ENCODE measurements at regions not wholly inside any gene's neighbourhood (a gene's known extent, or its start where the extent isn't known, plus 50 kb on each side); places are given as distances from the start of the nearest gene placed in this dataset.

- 93% methylated on average over 2 of the region's 2 CpGs for WGBS (ENCODE audit: insufficient coverage)
- Histone ChIP-seq H3K27ac (ENCODE audit: insufficient read depth in 1 of 2, low read depth in 1 of 2, low read length in 2 of 2, poor library complexity in 1 of 2, severe bottlenecking in 2 of 2) (no peak overlapping the region), H3K4me3 (ENCODE audit: control insufficient read depth in 1 of 7, extremely low read depth in 1 of 7, insufficient read depth in 4 of 7, low read depth in 2 of 7, low read length in 6 of 7) (no peak overlapping the region), H3K9me3 (ENCODE audit: control extremely low read depth in 1 of 5, control insufficient read depth in 4 of 5, insufficient read depth in 2 of 5, low read depth in 1 of 5, low read length in 4 of 5) (peaks cover 0 to 2% (median 0%) of the 10 kb centered on the region in 5 experiments), H3K36me3 (ENCODE audit: control insufficient read depth in 4 of 4, insufficient read depth in 4 of 4, low read length in 3 of 4) (no peaks in the 10 kb centered on the region), H3K27me3 (replicated peaks in 2 of 5; ENCODE audit: control insufficient read depth in 4 of 5, insufficient read depth in 5 of 5, low read length in 4 of 5) (no peaks in the 10 kb centered on the region), H3K4me1 (ENCODE audit: control extremely low read depth in 1 of 4, control insufficient read depth in 4 of 4, insufficient read depth in 4 of 4, low read length in 3 of 4) (peaks cover 0 to 2% (median 0%) of the 10 kb centered on the region in 4 experiments)
- POLR2A ChIA-PET: no interaction called here
- DNase-seq: no peak
- CTCF ChIA-PET: no interaction called here
Measured at GRCh38 chr3:25257026-25257425, 171.0 kb upstream of the RARB start.

- ChIA-PET CTCF (no interaction called here), POLR2A (no interaction called here)
- H3K4me1 ChIP-seq (ENCODE audit: control extremely low read depth in 1 of 4, control insufficient read depth in 4 of 4, insufficient read depth in 4 of 4, low read length in 3 of 4): peaks cover 0 to 2% (median 0%) of the 10 kb centered on the region in 4 experiments
- H3K27ac ChIP-seq (ENCODE audit: insufficient read depth in 1 of 2, low read depth in 1 of 2, low read length in 2 of 2, poor library complexity in 1 of 2, severe bottlenecking in 2 of 2): no peak overlapping the region
- H3K27me3 ChIP-seq (replicated peaks in 2 of 5; ENCODE audit: control insufficient read depth in 4 of 5, insufficient read depth in 5 of 5, low read length in 4 of 5): no peaks in the 10 kb centered on the region
- 90% methylated on average over 1 of the region's 3 CpGs for WGBS (ENCODE audit: insufficient coverage)
- H3K9me3 ChIP-seq (ENCODE audit: control extremely low read depth in 1 of 5, control insufficient read depth in 4 of 5, insufficient read depth in 2 of 5, low read depth in 1 of 5, low read length in 4 of 5): no peaks in the 10 kb centered on the region
- no peak overlapping the region for H3K4me3 ChIP-seq (ENCODE audit: control insufficient read depth in 1 of 7, extremely low read depth in 1 of 7, insufficient read depth in 4 of 7, low read depth in 2 of 7, low read length in 6 of 7)
- no peaks in the 10 kb centered on the region for H3K36me3 ChIP-seq (ENCODE audit: control insufficient read depth in 4 of 4, insufficient read depth in 4 of 4, low read length in 3 of 4)
- no peak for DNase-seq
Measured at GRCh38 chr3:25259871-25260270, 168.2 kb upstream of the RARB start.

GRCh38 chr3:25262322-25262721 is 165.7 kb upstream of the RARB start:
- H3K9me3 ChIP-seq (ENCODE audit: control extremely low read depth in 1 of 5, control insufficient read depth in 4 of 5, insufficient read depth in 2 of 5, low read depth in 1 of 5, low read length in 4 of 5): no peaks in the 10 kb centered on the region
- WGBS (ENCODE audit: insufficient coverage): 97% methylated on average over 5 of the region's 6 CpGs
- ChIA-PET CTCF (no interaction called here), POLR2A (no interaction called here)
- no peaks in the 10 kb centered on the region for H3K27me3 ChIP-seq (replicated peaks in 2 of 5; ENCODE audit: control insufficient read depth in 4 of 5, insufficient read depth in 5 of 5, low read length in 4 of 5)
- no peak overlapping the region for H3K27ac ChIP-seq (ENCODE audit: insufficient read depth in 1 of 2, low read depth in 1 of 2, low read length in 2 of 2, poor library complexity in 1 of 2, severe bottlenecking in 2 of 2)
- H3K4me3 ChIP-seq (ENCODE audit: control insufficient read depth in 1 of 7, extremely low read depth in 1 of 7, insufficient read depth in 4 of 7, low read depth in 2 of 7, low read length in 6 of 7): no peak overlapping the region
- peaks cover 0 to 2% (median 0%) of the 10 kb centered on the region in 4 experiments for H3K4me1 ChIP-seq (ENCODE audit: control extremely low read depth in 1 of 4, control insufficient read depth in 4 of 4, insufficient read depth in 4 of 4, low read length in 3 of 4)
- H3K36me3 ChIP-seq (ENCODE audit: control insufficient read depth in 4 of 4, insufficient read depth in 4 of 4, low read length in 3 of 4): no peaks in the 10 kb centered on the region
- no peak for DNase-seq

GRCh38 chr3:25265284-25265683 is 162.8 kb upstream of the RARB start:
- Histone ChIP-seq H3K36me3 (ENCODE audit: control insufficient read depth in 4 of 4, insufficient read depth in 4 of 4, low read length in 3 of 4) (no peaks in the 10 kb centered on the region), H3K27me3 (replicated peaks in 2 of 5; ENCODE audit: control insufficient read depth in 4 of 5, insufficient read depth in 5 of 5, low read length in 4 of 5) (no peaks in the 10 kb centered on the region), H3K27ac (ENCODE audit: insufficient read depth in 1 of 2, low read depth in 1 of 2, low read length in 2 of 2, poor library complexity in 1 of 2, severe bottlenecking in 2 of 2) (no peak overlapping the region), H3K4me1 (ENCODE audit: control extremely low read depth in 1 of 4, control insufficient read depth in 4 of 4, insufficient read depth in 4 of 4, low read length in 3 of 4) (peaks cover 0 to 2% (median 0%) of the 10 kb centered on the region in 4 experiments), H3K9me3 (ENCODE audit: control extremely low read depth in 1 of 5, control insufficient read depth in 4 of 5, insufficient read depth in 2 of 5, low read depth in 1 of 5, low read length in 4 of 5) (no peaks in the 10 kb centered on the region), H3K4me3 (ENCODE audit: control insufficient read depth in 1 of 7, extremely low read depth in 1 of 7, insufficient read depth in 4 of 7, low read depth in 2 of 7, low read length in 6 of 7) (no peak overlapping the region)
- no CpG with 5 or more reads among the region's 1 CpG for WGBS (ENCODE audit: insufficient coverage)
- DNase-seq: no peak
- CTCF ChIA-PET: interaction anchor here (0.5 kb wide), 1 partner anchor 218 kb away, joined by 5 read pairs; no protein-coding TSS in a partner anchor
- POLR2A ChIA-PET: no interaction called here

GRCh38 chr3:25266677-25267076 is 161.4 kb upstream of the RARB start:
- DNase-seq: no peak
- Histone ChIP-seq H3K9me3 (ENCODE audit: control extremely low read depth in 1 of 5, control insufficient read depth in 4 of 5, insufficient read depth in 2 of 5, low read depth in 1 of 5, low read length in 4 of 5) (no peaks in the 10 kb centered on the region), H3K4me1 (ENCODE audit: control extremely low read depth in 1 of 4, control insufficient read depth in 4 of 4, insufficient read depth in 4 of 4, low read length in 3 of 4) (no peaks in the 10 kb centered on the region), H3K27ac (ENCODE audit: insufficient read depth in 1 of 2, low read depth in 1 of 2, low read length in 2 of 2, poor library complexity in 1 of 2, severe bottlenecking in 2 of 2) (no peak overlapping the region), H3K4me3 (ENCODE audit: control insufficient read depth in 1 of 7, extremely low read depth in 1 of 7, insufficient read depth in 4 of 7, low read depth in 2 of 7, low read length in 6 of 7) (no peak overlapping the region), H3K36me3 (ENCODE audit: control insufficient read depth in 4 of 4, insufficient read depth in 4 of 4, low read length in 3 of 4) (no peaks in the 10 kb centered on the region), H3K27me3 (replicated peaks in 2 of 5; ENCODE audit: control insufficient read depth in 4 of 5, insufficient read depth in 5 of 5, low read length in 4 of 5) (no peaks in the 10 kb centered on the region)
- POLR2A ChIA-PET: no interaction called here
- WGBS (ENCODE audit: insufficient coverage): no CpG with 5 or more reads among the region's 1 CpG
- CTCF ChIA-PET: no interaction called here

GRCh38 chr3:25272090-25272489 is 156.0 kb upstream of the RARB start:
- no peaks in the 10 kb centered on the region for H3K27me3 ChIP-seq (replicated peaks in 2 of 5; ENCODE audit: control insufficient read depth in 4 of 5, insufficient read depth in 5 of 5, low read length in 4 of 5)
- ChIA-PET POLR2A (no interaction called here), CTCF (no interaction called here)

GRCh38 chr3:25273582-25274171 is 154.4 kb upstream of the RARB start:
- POLR2A ChIA-PET: no interaction called here
- Histone ChIP-seq H3K4me3 (ENCODE audit: control insufficient read depth in 1 of 7, extremely low read depth in 1 of 7, insufficient read depth in 4 of 7, low read depth in 2 of 7, low read length in 6 of 7) (no peak overlapping the region), H3K27ac (ENCODE audit: insufficient read depth in 1 of 2, low read depth in 1 of 2, low read length in 2 of 2, poor library complexity in 1 of 2, severe bottlenecking in 2 of 2) (no peak overlapping the region), H3K27me3 (replicated peaks in 2 of 5; ENCODE audit: control insufficient read depth in 4 of 5, insufficient read depth in 5 of 5, low read length in 4 of 5) (no peaks in the 10 kb centered on the region), H3K9me3 (ENCODE audit: control extremely low read depth in 1 of 5, control insufficient read depth in 4 of 5, insufficient read depth in 2 of 5, low read depth in 1 of 5, low read length in 4 of 5) (no peaks in the 10 kb centered on the region), H3K4me1 (ENCODE audit: control extremely low read depth in 1 of 4, control insufficient read depth in 4 of 4, insufficient read depth in 4 of 4, low read length in 3 of 4) (no peaks in the 10 kb centered on the region), H3K36me3 (ENCODE audit: control insufficient read depth in 4 of 4, insufficient read depth in 4 of 4, low read length in 3 of 4) (no peaks in the 10 kb centered on the region)
- 87% methylated on average over 3 of the region's 3 CpGs for WGBS (ENCODE audit: insufficient coverage)
- CTCF ChIA-PET: no interaction called here
- no peak for DNase-seq

More at GRCh38 chr3:25272090-25272489, 156.0 kb upstream of the RARB start:
- H3K36me3 ChIP-seq (ENCODE audit: control insufficient read depth in 4 of 4, insufficient read depth in 4 of 4, low read length in 3 of 4): no peaks in the 10 kb centered on the region
- no peaks in the 10 kb centered on the region for H3K4me1 ChIP-seq (ENCODE audit: control extremely low read depth in 1 of 4, control insufficient read depth in 4 of 4, insufficient read depth in 4 of 4, low read length in 3 of 4)
- H3K4me3 ChIP-seq (ENCODE audit: control insufficient read depth in 1 of 7, extremely low read depth in 1 of 7, insufficient read depth in 4 of 7, low read depth in 2 of 7, low read length in 6 of 7): no peak overlapping the region
- H3K27ac ChIP-seq (ENCODE audit: insufficient read depth in 1 of 2, low read depth in 1 of 2, low read length in 2 of 2, poor library complexity in 1 of 2, severe bottlenecking in 2 of 2): no peak overlapping the region
- WGBS (ENCODE audit: insufficient coverage): 90% methylated on average over 2 of the region's 3 CpGs
- no peak for DNase-seq
- no peaks in the 10 kb centered on the region for H3K9me3 ChIP-seq (ENCODE audit: control extremely low read depth in 1 of 5, control insufficient read depth in 4 of 5, insufficient read depth in 2 of 5, low read depth in 1 of 5, low read length in 4 of 5)
